IgD-negative memory B cell (primary cell): ENCODE measurements at regions not wholly inside any gene's neighbourhood (a gene's known extent, or its start where the extent isn't known, plus 50 kb on each side); places are given as distances from the start of the nearest gene placed in this dataset.

Experiments used
- H3K27ac Mint-ChIP-seq, 3 donors: one replicate each; pipeline ENCODE4 v1.8.0; 2020 to 2022; ENCODE audit warnings: mild to moderate bottlenecking in 3 of 3, mixed read lengths in 3 of 3, moderate library complexity in 1 of 3
- H3K27me3 Mint-ChIP-seq: one replicate; pipeline ENCODE4 v1.8.0; 2021; ENCODE audit warnings: mixed read lengths
- H3K36me3 Mint-ChIP-seq: one replicate; pipeline ENCODE4 v1.8.0; 2020; ENCODE audit warnings: mild to moderate bottlenecking, mixed read lengths
- H3K4me1 Mint-ChIP-seq, 3 donors: one replicate each; pipeline ENCODE4 v1.8.0; 2020 to 2022; ENCODE audit warnings: mixed read lengths in 3 of 3, mild to moderate bottlenecking in 1 of 3
- H3K4me3 Mint-ChIP-seq, 4 donors: one replicate each; pipeline ENCODE4 v1.8.0; 2020 to 2022; ENCODE audit warnings: mild to moderate bottlenecking in 4 of 4, mixed read lengths in 4 of 4, moderate library complexity in 3 of 4
- H3K9me3 Mint-ChIP-seq, 3 donors: one replicate each; pipeline ENCODE4 v1.8.0; 2020 to 2021; ENCODE audit warnings: mixed read lengths in 3 of 3, mild to moderate bottlenecking in 1 of 3

- Mint-ChIP-seq H3K27ac (no peak overlapping the region), H3K4me3 (no peak overlapping the region), H3K4me1 (no peaks in the 10 kb centered on the region), H3K36me3 (no peaks in the 10 kb centered on the region), H3K9me3 (no peaks in the 10 kb centered on the region), H3K27me3 (peaks cover 4% of the 10 kb centered on the region)
These were observed 51.2 kb upstream of the TCF7 start for GRCh38 chr5:134063188-134063820.

GRCh38 chr5:134059758-134060495, 54.6 kb upstream of the TCF7 start:
- Mint-ChIP-seq H3K27me3 (no peaks in the 10 kb centered on the region), H3K27ac (no peak overlapping the region), H3K4me1 (no peaks in the 10 kb centered on the region), H3K9me3 (no peaks in the 10 kb centered on the region), H3K36me3 (no peaks in the 10 kb centered on the region), H3K4me3 (no peak overlapping the region)

- Mint-ChIP-seq H3K27ac (peak overlapping the region in 1 of 3 donors; percentile 21), H3K27me3 (peaks cover 4% of the 10 kb centered on the region), H3K36me3 (no peaks in the 10 kb centered on the region), H3K4me1 (peaks cover 1 to 7% (median 6%) of the 10 kb centered on the region in 3 donors), H3K9me3 (no peaks in the 10 kb centered on the region), H3K4me3 (peak overlapping the region in 1 of 4 donors; percentile 29)
These were observed 50.2 kb upstream of the VDAC1 start for GRCh38 chr5:134055015-134055414.
